HepG2 (cell line): ENCODE measurements at regions not wholly inside any gene's neighbourhood (a gene's known extent, or its start where the extent isn't known, plus 50 kb on each side); places are given as distances from the start of the nearest gene placed in this dataset.

Source experiments
- ATAC-seq: fragments of 200-7000 bp; cut with Tn5 transposase; 3 replicates; pipeline ENCODE4 v1.9.1; 2020; ENCODE audit warnings: mild to moderate bottlenecking, moderate library complexity
- BruUV-seq: library from RNA; stranded (reverse); fragments of 400-500 nt; replicated peaks from 2 replicates; lab custom pipeline; 2021; lab: Mats Ljungman, UMichigan
- CTCF ChIA-PET: fragments of 300-600 bp; formaldehyde crosslinking; extraction: SDS; loops from one replicate; lab custom pipeline; 2021; ENCODE audit warnings: low total read pairs, inconsistent platforms, low intra/inter-chr PET ratio; lab: Yijun Ruan, JAX
- POLR2A ChIA-PET: fragments of 350-600 bp; sonication (Branson Sonifier 250); formaldehyde crosslinking; loops from one replicate; lab custom pipeline; 2020; ENCODE audit warnings: antibody characterized with exemption, inconsistent platforms; lab: Yijun Ruan, JAX
- DNase-seq: peaks from one replicate; pipeline ENCODE4 v3.0.0-alpha.2; 2015; ENCODE audit warnings: low spot score
- FAIRE-seq: peaks from 3 replicates; lab custom pipeline; 2011; peaks lifted over from hg19 to GRCh38; lab: Jason Lieb, UNC
- H2AFZ ChIP-seq: one replicate; pipeline ENCODE4 v1.6.1; 2011; ENCODE audit warnings: low read length, inconsistent platforms
- H3K27ac ChIP-seq: fragments of 300-600 bp; 3 replicates; pipeline ENCODE4 v1.8.0; 2011; ENCODE audit warnings: mixed run types, mild to moderate bottlenecking, mixed read lengths, low read length, inconsistent platforms; ENCODE audit not compliant: insufficient read depth; ENCODE audit errors: extremely low read length
- H3K27me3 ChIP-seq, 2 experiments: fragments of 200-600 bp in 1 of 2; 2 replicates in 1 of 2; 3 replicates in 1 of 2; pipeline versions ENCODE4 v1.6.0 to v1.8.0; 2011; ENCODE audit warnings: low read length in 2 of 2, mild to moderate bottlenecking in 2 of 2, moderate library complexity in 2 of 2, inconsistent platforms in 1 of 2; ENCODE audit not compliant: insufficient read depth in 2 of 2, control insufficient read depth in 1 of 2
- H3K36me3 ChIP-seq, 2 experiments: fragments of 200-600 bp in 1 of 2; replicated peaks in 1 of 2; 2 replicates in 1 of 2; 3 replicates in 1 of 2; pipeline versions ENCODE4 v1.5.1 to v1.8.0; 2011; ENCODE audit warnings: low read length in 2 of 2, inconsistent platforms in 1 of 2; ENCODE audit not compliant: insufficient read depth in 2 of 2, control insufficient read depth in 1 of 2
- H3K4me1 ChIP-seq: 2 replicates; pipeline ENCODE4 v1.5.1; 2012; ENCODE audit warnings: low read length, inconsistent platforms; ENCODE audit not compliant: insufficient read depth
- H3K4me2 ChIP-seq: 2 replicates; pipeline ENCODE4 v1.6.0; 2011; ENCODE audit warnings: low read depth, low read length, inconsistent platforms
- H3K4me3 ChIP-seq, 3 experiments: fragments of 200-600 bp in 1 of 3; sonication (generic), shearing (Covaris generic) in 1 of 3; replicated peaks in 1 of 3; 2 replicates each; pipeline ENCODE4 v1.5.1; 2011 to 2016; ENCODE audit warnings: low read length in 3 of 3, inconsistent platforms in 2 of 3, low read depth in 2 of 3, mild to moderate bottlenecking in 2 of 3, control low read depth in 1 of 3, mixed read lengths in 1 of 3; ENCODE audit not compliant: insufficient read depth in 1 of 3
- H3K79me2 ChIP-seq: one replicate; pipeline ENCODE4 v1.6.1; 2011; ENCODE audit warnings: low read length, inconsistent platforms; ENCODE audit not compliant: insufficient read depth
- H3K9ac ChIP-seq: 2 replicates; pipeline ENCODE4 v1.6.0; 2011; ENCODE audit warnings: mild to moderate bottlenecking, low read depth, low read length, inconsistent platforms; ENCODE audit not compliant: insufficient read depth
- H3K9me3 ChIP-seq: 2 replicates; pipeline ENCODE4 v1.5.1; 2012; ENCODE audit warnings: mild to moderate bottlenecking, low read length
- H4K20me1 ChIP-seq: 2 replicates; pipeline ENCODE4 v1.6.0; 2011; ENCODE audit warnings: inconsistent platforms, mild to moderate bottlenecking, low read length, moderate library complexity; ENCODE audit not compliant: insufficient read depth
- GABPA ChIP-seq, 2 experiments: IDR thresholded peaks; 2 replicates each; pipeline ENCODE4 v1.6.1; 2011 to 2016; ENCODE audit warnings: low read depth in 2 of 2, low read length in 1 of 2, missing biosample characterization in 1 of 2, missing genetic modification characterization in 1 of 2
- IRF1 ChIP-seq: sonication (generic); formaldehyde crosslinking; IDR thresholded peaks from 2 replicates; pipeline ENCODE4 v1.4.0; 2020; ENCODE audit warnings: low read depth, mild to moderate bottlenecking, missing genetic modification reagents
- KAT2B ChIP-seq: fragments of 150-350 bp; IDR thresholded peaks from 2 replicates; pipeline ENCODE4 v1.6.1; 2014; ENCODE audit warnings: low read depth, low read length, borderline replicate concordance
- KDM4B ChIP-seq: sonication (generic); formaldehyde crosslinking; IDR thresholded peaks from 2 replicates; pipeline ENCODE4 v1.4.0; 2020; ENCODE audit warnings: missing genetic modification reagents
- MBNL3 ChIP-seq: fragments of 250-450 bp; sonication (Bioruptor Pico); conservative IDR thresholded peaks from 2 replicates; pipeline ENCODE4 v1.8.0; 2022; ENCODE audit warnings: mild to moderate bottlenecking, inconsistent platforms
- MXD4 ChIP-seq: IDR thresholded peaks from 2 replicates; pipeline ENCODE4 v1.6.1; 2016; ENCODE audit warnings: mild to moderate bottlenecking, missing biosample characterization, missing genetic modification reagents
- PITX1 ChIP-seq: sonication (generic); formaldehyde crosslinking; IDR thresholded peaks from 2 replicates; pipeline ENCODE4 v1.5.1; 2020; ENCODE audit warnings: mild to moderate bottlenecking, missing genetic modification reagents
- ZBTB3 ChIP-seq: sonication (generic); formaldehyde crosslinking; IDR thresholded peaks from 2 replicates; pipeline ENCODE4 v1.4.0; 2020; ENCODE audit warnings: low read depth, mild to moderate bottlenecking, moderate library complexity, missing genetic modification reagents, borderline replicate concordance
- ZFY ChIP-seq: sonication (generic); formaldehyde crosslinking; IDR thresholded peaks from 2 replicates; pipeline ENCODE4 v1.4.0; 2020; ENCODE audit warnings: missing genetic modification reagents
- WGBS: methylation state at CpG from one replicate; pipeline ENCODE4 v1.1.6; 2017; ENCODE audit warnings: low lambda C conversion rate; 5-methylcytosine and 5-hydroxymethylcytosine counted together
- in situ Hi-C: cut with HindIII; loops from 2 replicates; pipeline ENCODE4 v1.10.0; 2017; ENCODE audit warnings: low pct_unique_long_range_greater_than_20kb; ENCODE audit not compliant: extremely low pct_ligation_motif_present
- intact Hi-C: fragments of 100-400 bp; cut with micrococcal nuclease; formaldehyde crosslinking; loops from one replicate; pipeline ENCODE4 v1.10.0; 2022; ENCODE audit not compliant: unreplicated experiment
- TF ChIP-seq, protein P1 (sequence below): sonication (generic); formaldehyde crosslinking; IDR thresholded peaks from 2 replicates; pipeline ENCODE4 v1.5.0; 2020; ENCODE audit warnings: missing genetic modification reagents
- TF ChIP-seq, protein P2 (sequence below): IDR thresholded peaks from 2 replicates; pipeline ENCODE4 v1.6.1; 2016; ENCODE audit warnings: low read depth, missing genetic modification reagents, missing compliant biosample characterization

GRCh38 chr6:147942363-147942762 is 400.3 kb upstream of the SASH1 start:
- DNase-seq (peak; percentile 12), ATAC-seq (no peak; the same call in 2 of the 3 replicates), FAIRE-seq (peak; percentile 49)
- 26% methylated on average over 3 of the region's 3 CpGs for WGBS
- intact Hi-C loops (no loop called here), in situ Hi-C loops (no loop called here)
- no peak overlapping the region for H3K4me3 ChIP-seq
- BruUV-seq = no TSS peak
- no peak overlapping the region for H2AFZ ChIP-seq
- H3K36me3 ChIP-seq = no peaks in the 10 kb centered on the region
- H4K20me1 ChIP-seq = no peaks in the 10 kb centered on the region
- H3K9ac ChIP-seq = no peak overlapping the region
- POLR2A ChIA-PET = no interaction called here
- TF ChIP-seq ZFY (CRISPR knock-in tag) = no peak
- no peak for TF ChIP-seq MBNL3 (CRISPR knock-in tag)
- TF ChIP-seq ZBTB3 (CRISPR knock-in tag) = no peak
- TF ChIP-seq, protein P1, sequence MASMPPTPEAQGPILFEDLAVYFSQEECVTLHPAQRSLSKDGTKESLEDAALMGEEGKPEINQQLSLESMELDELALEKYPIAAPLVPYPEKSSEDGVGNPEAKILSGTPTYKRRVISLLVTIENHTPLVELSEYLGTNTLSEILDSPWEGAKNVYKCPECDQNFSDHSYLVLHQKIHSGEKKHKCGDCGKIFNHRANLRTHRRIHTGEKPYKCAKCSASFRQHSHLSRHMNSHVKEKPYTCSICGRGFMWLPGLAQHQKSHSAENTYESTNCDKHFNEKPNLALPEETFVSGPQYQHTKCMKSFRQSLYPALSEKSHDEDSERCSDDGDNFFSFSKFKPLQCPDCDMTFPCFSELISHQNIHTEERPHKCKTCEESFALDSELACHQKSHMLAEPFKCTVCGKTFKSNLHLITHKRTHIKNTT (CRISPR knock-in tag) = no peak
- TF ChIP-seq KDM4B = no peak
- no peak for TF ChIP-seq IRF1 (CRISPR knock-in tag)
- no peak for TF ChIP-seq PITX1 (CRISPR knock-in tag)
- TF ChIP-seq MXD4 (CRISPR knock-in tag) = no peak
- no peak for TF ChIP-seq GABPA (IDR thresholded peaks at IDR 0.05; ENCODE audit: low read depth, low read length)
- TF ChIP-seq GABPA (CRISPR knock-in tag; IDR thresholded peaks at IDR 0.05; ENCODE audit: low read depth) = no peak
- no peak for TF ChIP-seq KAT2B
- TF ChIP-seq, protein P2, sequence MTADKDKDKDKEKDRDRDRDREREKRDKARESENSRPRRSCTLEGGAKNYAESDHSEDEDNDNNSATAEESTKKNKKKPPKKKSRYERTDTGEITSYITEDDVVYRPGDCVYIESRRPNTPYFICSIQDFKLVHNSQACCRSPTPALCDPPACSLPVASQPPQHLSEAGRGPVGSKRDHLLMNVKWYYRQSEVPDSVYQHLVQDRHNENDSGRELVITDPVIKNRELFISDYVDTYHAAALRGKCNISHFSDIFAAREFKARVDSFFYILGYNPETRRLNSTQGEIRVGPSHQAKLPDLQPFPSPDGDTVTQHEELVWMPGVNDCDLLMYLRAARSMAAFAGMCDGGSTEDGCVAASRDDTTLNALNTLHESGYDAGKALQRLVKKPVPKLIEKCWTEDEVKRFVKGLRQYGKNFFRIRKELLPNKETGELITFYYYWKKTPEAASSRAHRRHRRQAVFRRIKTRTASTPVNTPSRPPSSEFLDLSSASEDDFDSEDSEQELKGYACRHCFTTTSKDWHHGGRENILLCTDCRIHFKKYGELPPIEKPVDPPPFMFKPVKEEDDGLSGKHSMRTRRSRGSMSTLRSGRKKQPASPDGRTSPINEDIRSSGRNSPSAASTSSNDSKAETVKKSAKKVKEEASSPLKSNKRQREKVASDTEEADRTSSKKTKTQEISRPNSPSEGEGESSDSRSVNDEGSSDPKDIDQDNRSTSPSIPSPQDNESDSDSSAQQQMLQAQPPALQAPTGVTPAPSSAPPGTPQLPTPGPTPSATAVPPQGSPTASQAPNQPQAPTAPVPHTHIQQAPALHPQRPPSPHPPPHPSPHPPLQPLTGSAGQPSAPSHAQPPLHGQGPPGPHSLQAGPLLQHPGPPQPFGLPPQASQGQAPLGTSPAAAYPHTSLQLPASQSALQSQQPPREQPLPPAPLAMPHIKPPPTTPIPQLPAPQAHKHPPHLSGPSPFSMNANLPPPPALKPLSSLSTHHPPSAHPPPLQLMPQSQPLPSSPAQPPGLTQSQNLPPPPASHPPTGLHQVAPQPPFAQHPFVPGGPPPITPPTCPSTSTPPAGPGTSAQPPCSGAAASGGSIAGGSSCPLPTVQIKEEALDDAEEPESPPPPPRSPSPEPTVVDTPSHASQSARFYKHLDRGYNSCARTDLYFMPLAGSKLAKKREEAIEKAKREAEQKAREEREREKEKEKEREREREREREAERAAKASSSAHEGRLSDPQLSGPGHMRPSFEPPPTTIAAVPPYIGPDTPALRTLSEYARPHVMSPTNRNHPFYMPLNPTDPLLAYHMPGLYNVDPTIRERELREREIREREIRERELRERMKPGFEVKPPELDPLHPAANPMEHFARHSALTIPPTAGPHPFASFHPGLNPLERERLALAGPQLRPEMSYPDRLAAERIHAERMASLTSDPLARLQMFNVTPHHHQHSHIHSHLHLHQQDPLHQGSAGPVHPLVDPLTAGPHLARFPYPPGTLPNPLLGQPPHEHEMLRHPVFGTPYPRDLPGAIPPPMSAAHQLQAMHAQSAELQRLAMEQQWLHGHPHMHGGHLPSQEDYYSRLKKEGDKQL = no peak
- no peak overlapping the region for H3K27ac ChIP-seq
- H3K4me1 ChIP-seq = no peaks in the 10 kb centered on the region
- no peak overlapping the region for H3K4me2 ChIP-seq
- CTCF ChIA-PET = no interaction called here
- no peaks in the 10 kb centered on the region for H3K79me2 ChIP-seq
- H3K9me3 ChIP-seq = no peaks in the 10 kb centered on the region
- no peaks in the 10 kb centered on the region for H3K27me3 ChIP-seq
